CD4-positive, alpha-beta T cell treated with Interleukin-17A for 4 hours (primary cell): ENCODE measurements at regions not wholly inside any gene's neighbourhood (a gene's known extent, or its start where the extent isn't known, plus 50 kb on each side); places are given as distances from the start of the nearest gene placed in this dataset.
"Not testable (repeated sequence)": the region's sequence is repeated elsewhere in the genome, so short reads cannot be mapped to it uniquely, and the experiment has no call there.

Source experiments
- DNase-seq: peaks from one replicate; pipeline ENCODE4 v3.0.0-alpha.2; 2020; ENCODE audit warnings: mixed read lengths

DNA sequence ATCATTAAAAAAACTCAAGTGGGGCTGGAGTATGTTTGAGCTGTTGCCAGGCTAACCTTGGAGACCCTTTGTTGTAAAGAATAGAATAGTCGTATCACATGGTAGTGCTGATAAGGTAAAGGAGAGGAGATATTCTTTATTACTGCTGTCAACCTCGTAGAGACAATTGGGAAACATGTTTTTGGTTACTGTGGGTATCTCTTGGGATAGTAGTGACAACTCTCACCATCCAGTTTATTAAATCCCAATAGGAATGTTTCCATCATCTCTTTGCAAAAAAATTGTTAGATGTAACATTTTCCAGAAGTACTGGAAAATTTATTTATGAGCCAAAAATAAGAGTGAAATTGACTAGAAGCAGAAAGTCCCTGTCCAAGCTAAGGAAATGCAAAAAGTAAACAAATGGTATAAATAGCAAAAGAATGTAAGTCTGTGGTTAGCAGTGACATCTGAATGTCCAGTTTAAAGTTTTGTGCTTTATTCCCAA is 829.3 kb upstream of the CITED2 start:
- DNase-seq: no peak

DNA sequence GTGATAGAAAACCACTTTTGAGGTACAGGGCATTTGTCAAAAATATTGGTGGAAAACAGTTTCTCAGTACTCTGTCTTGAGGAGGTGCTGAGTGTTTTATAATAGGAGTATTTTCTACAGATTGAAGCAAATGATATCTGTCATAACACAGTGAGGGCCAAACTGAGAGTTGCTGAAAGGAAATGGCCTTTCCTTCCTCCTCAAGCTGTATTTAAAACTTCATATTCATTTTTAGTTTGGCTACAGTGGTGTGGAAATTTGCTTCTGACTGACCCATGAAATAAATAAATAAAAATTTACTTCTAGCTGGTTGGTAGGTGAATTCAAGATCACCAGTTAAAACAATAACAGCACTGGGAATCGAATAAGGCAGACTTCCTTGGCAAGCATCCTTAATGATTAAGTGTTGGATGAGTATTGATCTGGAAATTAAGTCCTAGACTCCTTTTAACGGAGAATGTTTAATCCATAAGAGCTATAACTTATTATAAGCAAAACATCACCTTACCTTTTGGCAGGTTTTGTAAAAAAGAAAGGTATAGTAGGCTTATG is 828.6 kb upstream of the CITED2 start:
- no peak for DNase-seq

DNA sequence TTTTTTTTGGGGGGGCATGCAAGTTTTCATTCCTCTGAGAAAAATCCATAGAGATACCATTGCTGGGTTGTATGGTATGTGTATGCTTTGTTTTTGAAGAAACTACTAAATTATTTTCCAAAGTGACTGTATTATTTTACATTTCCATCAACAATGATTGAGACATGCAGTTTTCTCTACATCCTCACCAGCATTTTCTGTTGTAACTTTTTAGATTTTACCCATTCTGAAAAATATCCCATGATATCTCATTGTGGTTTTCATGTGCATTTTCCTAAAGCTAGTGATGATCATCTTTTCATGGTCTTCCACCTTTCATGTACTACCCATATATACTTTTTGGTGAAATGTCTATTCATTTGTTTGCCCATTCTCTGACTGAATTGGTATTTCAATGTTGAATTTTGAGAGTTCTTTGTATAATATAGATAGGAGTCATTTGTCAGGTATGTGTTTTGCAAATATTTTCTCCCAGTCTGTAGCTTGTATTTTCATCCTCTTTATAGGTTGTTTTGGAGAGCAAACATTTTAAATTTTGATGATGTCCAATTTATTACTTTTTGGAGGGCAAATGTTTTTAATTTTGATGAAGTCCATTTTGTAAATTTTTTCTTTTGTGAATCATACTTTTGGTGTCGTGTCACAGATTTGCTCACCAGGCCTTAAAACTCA is 827.5 kb upstream of the CITED2 start:
- DNase-seq: no peak

DNA sequence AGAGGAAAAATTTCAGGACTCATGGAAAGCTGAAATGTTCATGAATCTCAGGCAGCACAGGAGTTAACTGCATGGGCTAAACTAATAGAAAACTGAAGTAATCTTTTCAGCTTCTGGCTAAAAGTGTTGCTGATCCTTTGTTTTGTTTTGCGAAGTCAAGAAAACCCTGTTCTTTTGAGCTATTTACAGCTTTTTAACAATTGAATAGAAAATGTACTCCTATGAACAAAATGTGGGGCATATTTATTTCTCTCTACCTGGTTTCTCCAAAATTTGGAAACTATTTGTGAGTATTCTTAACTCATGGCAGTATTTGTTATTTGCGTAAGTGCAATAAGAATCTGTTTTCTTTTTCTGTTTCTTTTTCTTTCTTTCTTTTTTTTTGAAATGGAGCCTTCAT is 818.8 kb upstream of the CITED2 start:
- DNase-seq: no peak

DNA sequence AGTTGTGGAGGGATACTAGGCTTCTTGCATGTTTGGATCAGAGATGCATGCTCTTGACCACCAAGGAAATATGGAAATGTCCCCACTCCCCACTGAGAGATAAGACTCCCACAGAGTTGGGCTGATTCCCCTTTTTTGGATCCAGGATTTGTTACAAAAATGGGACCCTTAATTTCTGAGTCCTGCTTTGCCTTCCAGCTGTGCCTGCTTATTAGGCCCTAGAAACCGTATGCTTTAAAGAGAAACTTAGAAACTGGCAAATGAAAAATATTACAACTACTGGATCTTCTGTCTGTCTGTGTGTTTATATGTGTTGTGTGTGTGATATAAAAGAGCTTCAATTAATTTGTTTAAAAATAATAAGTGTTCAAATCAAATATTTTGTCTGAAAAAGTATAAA is 817.6 kb upstream of the CITED2 start:
- DNase-seq: no peak

DNA sequence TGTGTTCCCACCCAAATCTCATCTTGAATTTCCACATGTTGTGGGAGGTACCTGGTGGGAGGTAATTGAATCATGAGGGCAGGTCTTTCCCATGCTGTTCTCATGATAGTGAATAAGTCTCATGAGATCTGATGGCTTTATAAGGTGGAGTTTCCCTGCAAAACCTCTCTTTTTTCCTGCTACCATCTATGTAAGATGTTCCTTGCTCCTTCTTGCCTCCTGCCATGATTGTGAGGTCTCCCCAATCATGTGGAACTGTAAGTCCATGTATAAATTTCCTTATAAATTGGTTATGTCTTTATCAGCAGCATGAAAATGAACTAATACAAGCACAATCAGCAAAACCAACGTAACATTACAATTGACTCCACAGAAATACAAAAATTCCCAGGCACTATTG is 814.8 kb upstream of the CITED2 start:
- DNase-seq: not testable (repeated sequence)

DNA sequence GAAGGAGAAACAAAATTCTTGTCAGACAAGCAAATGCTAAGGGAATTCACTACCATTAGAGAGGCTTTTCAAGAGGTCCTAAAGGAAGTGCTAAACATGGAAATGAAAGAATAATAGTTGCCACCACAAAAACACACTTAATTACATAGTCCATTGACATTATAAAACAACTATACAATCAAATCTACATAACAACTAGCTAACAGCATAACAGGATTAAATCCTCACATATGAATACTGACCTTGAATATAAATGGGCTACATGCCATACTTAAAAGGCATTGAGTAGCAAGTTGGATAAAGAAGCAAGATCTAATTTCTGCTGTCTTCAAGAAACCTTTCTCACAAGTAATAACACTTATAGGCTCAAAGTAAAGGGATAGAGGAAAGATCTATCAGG is 811.5 kb upstream of the CITED2 start:
- no peak for DNase-seq

DNA sequence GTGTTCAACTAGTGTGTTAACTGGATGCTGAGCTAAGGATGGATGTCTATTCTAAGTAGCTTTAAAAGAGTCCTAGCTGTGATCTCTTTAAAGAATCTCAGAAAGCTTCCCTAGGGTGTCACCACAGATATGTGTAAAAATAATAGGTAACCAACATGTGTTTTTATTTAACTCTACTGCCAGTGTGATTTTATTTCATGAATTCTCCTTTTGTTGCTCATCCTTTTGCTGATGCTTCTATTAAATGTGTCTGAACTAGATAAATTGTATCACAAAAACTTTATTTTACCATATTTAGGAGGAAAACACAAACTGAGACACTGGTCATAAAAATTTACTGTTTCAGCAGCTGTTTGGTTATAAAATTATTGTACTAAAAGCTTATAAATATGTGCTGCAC is 809.4 kb upstream of the CITED2 start:
- no peak for DNase-seq

DNA sequence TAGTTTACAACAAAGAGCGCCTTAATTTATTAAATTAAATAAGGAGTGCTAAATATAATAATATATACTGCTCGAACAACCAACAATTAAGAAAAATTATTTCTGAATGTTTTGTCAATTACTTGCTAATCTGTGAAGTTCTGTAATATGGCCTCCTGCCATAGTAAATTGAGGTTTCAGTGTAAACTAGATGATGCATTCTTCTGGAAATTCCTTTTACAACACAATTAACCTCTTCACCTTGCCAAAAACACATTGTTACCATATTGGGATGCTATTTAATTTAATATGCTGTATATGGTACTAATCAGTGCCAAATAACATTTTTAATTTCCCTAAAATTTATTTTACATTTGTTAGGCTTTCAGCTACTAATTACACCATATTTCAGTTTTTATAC is 808.4 kb upstream of the CITED2 start:
- DNase-seq: no peak

DNA sequence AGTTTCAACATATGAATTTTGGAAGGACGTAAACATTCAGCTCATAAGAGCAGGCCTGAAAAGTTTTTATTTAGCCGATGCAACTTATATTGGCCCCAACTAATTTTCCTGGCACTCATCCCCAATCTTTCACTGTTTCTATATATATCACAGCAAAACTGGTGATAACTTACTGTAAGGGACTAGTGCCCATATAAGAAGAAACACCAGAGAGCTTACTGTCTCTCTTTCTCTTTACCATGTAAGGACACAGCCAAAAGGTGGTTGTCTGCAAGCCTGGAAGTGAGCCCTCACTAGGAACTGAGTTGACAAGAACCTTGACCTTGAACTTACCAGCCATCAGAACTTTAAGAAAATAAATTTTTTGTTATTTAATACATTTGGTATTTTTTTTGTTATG is 807.4 kb upstream of the CITED2 start:
- DNase-seq: no peak

DNA sequence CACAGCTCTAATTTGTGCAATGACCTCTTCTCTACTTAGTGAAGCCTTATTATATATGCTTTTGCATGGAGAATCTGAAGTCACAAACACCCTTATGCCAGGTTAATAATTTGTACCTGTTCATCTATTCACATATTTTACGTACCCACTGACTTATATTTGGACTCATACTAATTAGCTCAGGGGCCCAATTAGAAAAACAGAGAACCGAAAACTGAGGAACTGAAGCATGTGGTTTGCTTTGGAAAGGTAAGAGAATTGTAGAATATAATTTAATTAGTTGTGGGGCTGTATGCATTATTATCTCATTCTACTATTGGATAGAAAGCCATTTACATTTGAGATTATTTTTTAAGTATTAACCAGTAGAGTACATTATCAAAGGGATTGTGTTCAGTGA is 805.9 kb upstream of the CITED2 start:
- no peak for DNase-seq

DNA sequence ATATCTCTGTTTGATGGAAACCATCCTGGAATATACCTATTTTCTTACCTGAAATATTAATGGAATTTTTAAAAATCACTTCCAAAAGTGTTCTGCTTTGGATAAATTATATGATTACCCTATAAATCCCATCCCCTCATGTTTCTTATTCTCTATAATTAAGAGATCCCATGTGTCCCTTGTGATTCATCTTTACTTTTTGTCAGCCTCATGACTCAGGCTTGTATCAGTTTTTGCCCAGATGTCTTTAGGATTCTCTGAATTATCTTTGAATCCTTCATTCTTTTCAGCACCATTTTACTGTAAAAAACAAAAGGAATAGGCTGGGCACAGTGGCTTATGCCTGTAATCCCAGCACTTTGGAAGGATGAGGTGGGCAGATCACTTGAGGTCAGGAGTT is 804.5 kb upstream of the CITED2 start:
- DNase-seq: no peak

DNA sequence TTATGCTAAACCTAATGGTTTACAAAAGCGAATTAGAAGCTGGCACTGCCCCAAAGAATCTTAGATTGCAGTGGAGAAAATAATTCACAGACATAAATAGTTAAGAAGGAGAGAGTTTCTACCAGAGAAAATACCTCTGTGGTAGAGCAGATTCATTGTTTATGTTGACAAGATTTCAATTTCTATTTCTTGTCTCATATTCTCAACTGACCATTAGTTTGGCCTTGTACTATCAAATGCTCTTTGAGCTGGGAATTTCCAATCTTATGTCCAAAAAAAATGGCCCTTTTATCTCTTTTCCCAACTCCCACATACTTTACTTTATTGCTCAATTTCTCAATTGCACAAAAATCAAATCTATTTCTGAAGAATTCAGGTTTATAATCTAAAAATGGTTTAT is 804.1 kb upstream of the CITED2 start:
- no peak for DNase-seq

DNA sequence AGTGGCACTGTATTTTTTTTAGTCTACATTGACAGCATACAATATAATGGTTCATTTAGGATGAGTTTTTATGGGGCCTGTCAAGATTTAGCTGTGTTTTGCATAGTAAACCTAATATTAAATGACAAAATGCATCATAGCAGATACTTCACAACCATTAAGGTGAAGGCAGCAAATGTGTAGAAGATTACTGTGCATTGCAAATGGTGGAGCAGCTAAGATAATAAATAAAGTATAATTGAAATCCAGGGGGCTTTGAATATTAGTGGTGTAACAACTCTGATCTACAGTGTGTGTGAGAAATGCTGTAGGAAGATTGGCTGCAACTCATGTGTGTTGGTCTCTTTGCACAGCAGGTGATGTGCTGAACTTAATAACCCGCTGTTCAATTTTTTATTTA is 801.9 kb upstream of the CITED2 start:
- DNase-seq: no peak

DNA sequence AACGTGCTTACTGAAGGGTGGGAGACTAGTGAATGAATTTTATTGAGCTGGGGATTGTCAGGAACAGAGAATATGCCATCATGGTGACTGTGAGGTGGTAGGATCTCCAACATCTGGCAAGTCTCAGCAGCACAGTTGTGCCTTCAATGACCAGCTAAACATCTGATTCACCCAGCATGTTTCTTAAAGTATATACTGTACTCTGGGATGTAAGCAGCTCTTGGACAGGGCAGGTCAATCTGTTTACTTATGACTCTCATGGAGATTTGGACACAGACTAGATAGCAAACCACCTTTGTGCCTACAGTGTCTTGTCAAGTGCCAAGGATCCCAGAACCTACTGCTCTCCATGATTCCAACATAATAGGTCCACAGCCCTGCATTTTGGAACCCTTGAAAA is 801.0 kb upstream of the CITED2 start:
- no peak for DNase-seq

DNA sequence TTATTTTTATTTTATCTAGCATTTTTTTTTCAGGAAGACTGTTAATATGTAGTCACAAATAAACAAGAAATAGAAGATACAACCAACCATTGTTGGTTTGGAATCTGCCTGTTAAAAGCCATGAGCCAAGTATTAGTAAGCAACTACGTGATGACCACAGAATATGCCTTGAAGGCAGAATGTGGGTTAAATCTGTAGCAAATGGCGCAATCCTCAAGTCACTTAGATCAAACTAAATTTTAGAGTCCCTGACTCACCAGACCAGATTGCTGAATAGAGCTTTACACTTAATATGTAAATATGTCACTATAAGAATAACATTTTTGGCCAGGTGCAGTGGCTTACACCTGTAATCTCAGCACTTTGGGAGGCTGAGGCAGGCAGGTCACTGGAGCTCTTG is 800.1 kb upstream of the CITED2 start:
- DNase-seq: no peak

DNA sequence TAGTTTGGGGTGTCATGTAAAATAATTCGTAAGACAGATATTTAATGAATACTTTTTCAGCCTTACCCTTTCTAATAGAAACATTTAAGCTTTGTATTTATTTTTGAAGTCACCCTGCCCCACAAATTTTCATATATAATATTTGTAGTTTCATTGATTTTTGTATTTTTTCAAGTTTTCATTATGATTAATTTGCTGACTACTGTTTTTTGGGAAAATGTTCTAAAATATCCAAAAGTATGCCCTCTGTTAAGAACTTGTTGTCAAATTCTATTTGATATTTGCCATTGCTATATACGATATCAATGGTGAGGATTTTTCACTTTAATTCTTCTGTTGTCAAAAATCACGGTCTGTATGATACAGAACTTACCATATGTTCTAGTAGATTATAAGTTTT is 793.9 kb upstream of the CITED2 start:
- DNase-seq: no peak

DNA sequence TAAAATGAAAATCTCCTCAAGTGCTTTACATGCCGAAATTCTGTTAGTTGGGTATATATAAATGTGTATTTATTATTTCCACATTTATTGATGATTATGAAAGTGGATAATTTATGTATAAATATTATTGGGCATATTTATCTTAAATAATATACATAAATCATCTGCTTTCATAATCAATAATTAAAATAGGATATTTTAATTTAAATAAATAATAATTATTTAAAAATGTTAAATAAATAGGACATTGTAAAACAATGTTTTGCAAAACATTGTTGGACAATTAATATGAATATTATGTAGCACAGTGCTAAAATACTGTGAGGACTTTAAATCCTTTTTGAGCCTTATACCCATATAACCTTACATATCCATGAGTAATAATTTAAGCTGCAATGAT is 786.5 kb upstream of the CITED2 start:
- DNase-seq: no peak

DNA sequence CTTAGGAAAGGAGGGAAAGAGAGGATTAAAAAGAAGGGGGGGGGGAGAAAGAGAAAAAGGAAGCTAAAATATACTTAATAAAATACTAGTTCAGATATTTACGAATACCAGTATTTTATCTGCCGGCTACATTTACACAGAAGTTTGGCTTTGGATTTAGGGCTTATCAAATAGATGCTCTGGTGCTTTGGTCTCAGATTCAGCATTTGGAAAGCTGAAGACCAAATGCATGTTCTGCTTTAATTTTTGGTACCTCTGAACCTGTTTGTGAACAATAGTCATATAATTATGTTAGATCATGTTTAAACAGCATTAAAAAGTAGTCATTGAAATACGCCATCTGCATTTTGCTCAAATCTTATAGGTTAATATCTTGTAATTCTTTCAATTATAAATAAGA is 786.0 kb upstream of the CITED2 start:
- DNase-seq: no peak

DNA sequence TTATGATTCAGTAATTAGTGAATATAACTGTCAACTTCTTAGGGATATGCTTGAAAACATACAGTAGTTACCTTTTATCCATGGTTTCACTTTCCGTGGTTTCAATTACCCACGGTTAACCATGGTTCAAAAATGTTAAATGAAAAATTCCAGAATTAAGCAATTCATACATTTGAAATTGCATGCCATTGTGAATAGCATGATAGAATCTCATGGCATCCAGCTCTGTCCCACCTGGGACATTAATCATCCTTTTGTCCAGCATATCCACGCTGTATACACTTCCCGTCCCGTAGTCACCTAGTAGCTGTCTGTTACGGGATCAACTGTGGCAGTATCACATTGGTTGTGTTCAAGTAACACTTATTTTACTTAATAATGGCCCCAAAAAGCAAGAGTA is 781.7 kb upstream of the CITED2 start:
- no peak for DNase-seq

DNA sequence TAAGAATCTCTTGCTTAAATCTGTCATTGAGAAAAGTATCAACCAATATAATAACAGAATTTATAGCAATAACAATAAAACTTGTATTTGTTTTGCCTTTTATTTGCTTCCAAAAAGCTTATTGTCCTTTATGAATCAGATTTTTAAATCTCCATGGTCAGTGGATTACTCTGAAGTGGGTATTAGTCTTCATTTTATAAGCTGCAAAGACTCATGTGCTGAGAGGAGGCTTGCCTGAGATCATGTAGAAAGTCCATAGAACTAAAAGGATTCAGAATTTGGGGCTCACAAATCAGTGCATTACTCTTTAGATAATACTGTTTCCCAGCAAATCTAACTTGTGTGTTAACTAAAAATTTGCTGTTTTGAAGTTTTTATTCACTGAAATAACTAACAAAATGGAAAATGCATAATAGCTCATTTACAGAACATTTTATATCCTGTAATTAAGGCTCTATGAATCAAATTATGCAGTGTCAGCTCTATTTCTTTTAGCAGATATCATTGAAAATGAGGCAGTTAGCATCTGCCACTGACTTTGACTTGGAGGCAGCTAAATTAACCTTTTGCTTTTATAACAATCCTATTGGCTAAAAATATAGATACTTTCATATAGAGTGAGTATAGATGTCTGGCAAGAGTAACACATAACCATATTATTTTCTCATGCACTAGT is 781.1 kb upstream of the CITED2 start:
- DNase-seq: no peak

DNA sequence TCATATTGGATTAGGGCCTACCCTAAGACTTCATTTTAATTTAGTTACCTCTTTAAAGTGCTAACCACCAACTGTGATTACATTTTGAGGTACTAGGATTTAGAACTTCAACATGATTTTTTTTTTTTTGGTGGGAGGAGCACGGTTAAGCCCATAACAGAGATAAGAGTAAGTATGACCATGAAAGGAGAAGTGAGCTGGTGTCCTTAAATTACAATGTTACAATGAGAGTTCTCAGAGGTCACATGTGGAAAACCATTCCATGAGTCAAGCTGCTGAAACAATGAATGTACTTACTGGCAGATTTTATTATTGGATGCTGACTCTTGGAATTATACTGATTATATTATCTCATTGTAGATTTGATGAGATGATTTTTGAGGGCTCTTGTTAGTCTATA is 779.3 kb upstream of the CITED2 start:
- no peak for DNase-seq

DNA sequence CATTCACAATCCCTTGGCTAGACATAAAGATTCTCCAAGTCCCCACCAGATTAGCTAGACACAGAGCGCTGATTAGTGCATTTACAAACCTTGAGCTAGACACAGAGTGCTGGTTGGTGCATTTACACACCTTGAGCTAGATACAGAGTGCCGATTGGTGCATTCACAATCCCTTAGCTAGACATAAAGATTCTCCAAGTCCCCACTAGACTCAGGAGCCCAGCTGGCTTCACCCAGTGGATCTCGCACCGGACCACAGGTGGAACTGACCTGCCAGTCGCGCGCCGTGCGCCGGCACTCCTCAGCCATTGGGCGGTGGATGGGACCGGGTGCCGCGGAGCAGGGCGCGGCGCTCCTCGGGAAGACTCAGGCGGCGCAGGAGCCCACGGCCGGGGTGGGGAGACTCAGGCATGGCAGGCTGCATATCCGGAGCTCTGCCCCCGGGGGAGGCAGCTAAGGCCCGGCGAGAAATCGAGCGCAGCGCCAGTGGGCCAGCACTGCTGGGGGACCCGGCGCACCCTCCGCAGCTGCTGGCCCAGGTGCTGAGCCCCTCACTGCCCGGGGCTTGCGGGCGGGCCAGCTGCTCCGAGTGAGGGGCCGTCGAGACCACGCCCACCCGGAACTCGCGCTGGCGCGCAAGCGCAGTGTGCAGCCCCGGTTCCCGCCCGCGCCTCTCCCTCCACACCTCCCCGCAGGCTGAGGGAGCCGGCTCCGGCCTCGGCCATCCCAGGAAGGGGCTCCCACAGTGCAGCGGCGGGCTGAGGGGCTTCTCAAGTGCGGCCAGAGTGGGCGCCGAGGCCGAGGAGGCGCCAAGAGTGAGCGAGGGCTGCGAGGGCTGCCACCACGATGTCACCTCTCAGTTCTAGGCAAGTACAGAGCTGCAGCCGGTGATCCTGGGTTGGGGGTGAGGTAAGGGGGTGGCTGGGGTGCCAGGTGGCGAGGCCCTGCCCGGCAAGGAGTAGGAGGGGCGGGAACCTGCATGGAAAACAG is 773.7 kb upstream of the CITED2 start:
- not testable (repeated sequence) for DNase-seq
